HL-60 (cell line): ENCODE measurements at regions not wholly inside any gene's neighbourhood (a gene's known extent, or its start where the extent isn't known, plus 50 kb on each side); places are given as distances from the start of the nearest gene placed in this dataset.

Source experiments
- CTCF ChIP-seq: IDR thresholded peaks from one replicate; pipeline ENCODE4 v1.5.1; 2011; ENCODE audit warnings: low read length, control low read depth, inconsistent platforms; ENCODE audit not compliant: insufficient read depth
- POLR2AphosphoS5 ChIP-seq: IDR thresholded peaks from 2 replicates; pipeline ENCODE4 v1.6.1; 2012; ENCODE audit warnings: low read depth
- REST ChIP-seq: IDR thresholded peaks from 2 replicates; pipeline ENCODE4 v1.6.1; 2012; ENCODE audit warnings: low read depth; ENCODE audit not compliant: insufficient replicate concordance

GRCh38 chr20:22779878-22780277 lies 195.5 kb upstream of the FOXA2 start:
- TF ChIP-seq CTCF (no peak), REST (no peak), POLR2AphosphoS5 (no peak)
